HG03565 (cell line): ENCODE measurements at regions not wholly inside any gene's neighbourhood (a gene's known extent, or its start where the extent isn't known, plus 50 kb on each side); places are given as distances from the start of the nearest gene placed in this dataset.

Experiments used
- ATAC-seq: cut with Tn5 transposase; IDR thresholded peaks from one replicate; pipeline ENCODE4 v1.9.1; 2021; ENCODE audit warnings: mild to moderate bottlenecking, moderate library complexity; ENCODE audit not compliant: unreplicated experiment

- ATAC-seq = no peak
Measured at GRCh38 chr12:87689196-87689595, 340.0 kb downstream of the C12orf50 start.

GRCh38 chr12:87687362-87687761, 341.8 kb downstream of the C12orf50 start:
- no peak for ATAC-seq

- ATAC-seq = no peak
Measured at GRCh38 chr12:87685696-87686095, 343.5 kb downstream of the C12orf50 start.

- no peak for ATAC-seq
Measured at GRCh38 chr12:87679251-87679650, 349.9 kb downstream of the C12orf50 start.

- no peak for ATAC-seq
Measured at GRCh38 chr12:87678453-87678852, 350.7 kb downstream of the C12orf50 start.

- no peak for ATAC-seq
Measured at GRCh38 chr12:87676731-87677130, 352.5 kb downstream of the C12orf50 start.

GRCh38 chr12:87671757-87672156, 357.4 kb downstream of the C12orf50 start:
- no peak for ATAC-seq

- ATAC-seq = no peak
Measured at GRCh38 chr12:87670448-87670847, 358.8 kb downstream of the C12orf50 start.

GRCh38 chr12:87667378-87667777, 361.8 kb downstream of the C12orf50 start:
- no peak for ATAC-seq

GRCh38 chr12:87661786-87662377, 367.3 kb downstream of the C12orf50 start:
- peak; percentile 90 for ATAC-seq

- ATAC-seq = no peak
Measured at GRCh38 chr12:87660987-87661774, 368.0 kb downstream of the C12orf50 start.

GRCh38 chr12:87660291-87660690, 368.9 kb downstream of the C12orf50 start:
- no peak for ATAC-seq

- ATAC-seq = no peak
Measured at GRCh38 chr12:87656311-87656710, 372.9 kb downstream of the C12orf50 start.

- ATAC-seq = no peak
Measured at GRCh38 chr12:87651670-87652425, 377.4 kb downstream of the C12orf50 start.

GRCh38 chr12:87642245-87642644, 387.0 kb downstream of the C12orf50 start:
- no peak for ATAC-seq

- ATAC-seq = no peak
Measured at GRCh38 chr12:87618199-87618598, 411.0 kb downstream of the C12orf50 start.

GRCh38 chr12:87612996-87613395, 416.2 kb downstream of the C12orf50 start:
- ATAC-seq = no peak

GRCh38 chr12:87608321-87608720, 420.9 kb downstream of the C12orf50 start:
- no peak for ATAC-seq

- ATAC-seq = no peak
Measured at GRCh38 chr12:87603727-87604126, 425.5 kb downstream of the C12orf50 start.

- no peak for ATAC-seq
Measured at GRCh38 chr12:87599459-87599858, 429.7 kb downstream of the C12orf50 start.

GRCh38 chr12:87597114-87597513, 432.1 kb downstream of the C12orf50 start:
- ATAC-seq = no peak

GRCh38 chr12:87596636-87597035, 432.6 kb downstream of the C12orf50 start:
- ATAC-seq = no peak
